WTC11 (cell line): ENCODE measurements at regions not wholly inside any gene's neighbourhood (a gene's known extent, or its start where the extent isn't known, plus 50 kb on each side); places are given as distances from the start of the nearest gene placed in this dataset.

Experiments used
- ATAC-seq: fragments of 200-7000 bp; cut with Tn5 transposase; 2 replicates; pipeline ENCODE4 v1.10.0; 2021; ENCODE audit warnings: mild to moderate bottlenecking, moderate library complexity
- CTCF ChIA-PET: fragments of 300-600 bp; sonication (Branson Sonifier 250); formaldehyde crosslinking; loops from one replicate; lab custom pipeline; 2021; ENCODE audit warnings: antibody characterized with exemption; lab: Charles Lee
- POLR2A ChIA-PET: fragments of 350-600 bp; sonication (Branson Sonifier 250); formaldehyde crosslinking; loops from one replicate; lab custom pipeline; 2021; ENCODE audit warnings: antibody characterized with exemption; lab: Charles Lee
- DNase-seq: peaks from one replicate; pipeline ENCODE4 v3.0.0; 2021; ENCODE audit warnings: low spot score
- H3K27ac Mint-ChIP-seq: 2 replicates; pipeline ENCODE4 v1.8.0; 2021; ENCODE audit warnings: mixed read lengths
- H3K27me3 Mint-ChIP-seq: 2 replicates; pipeline ENCODE4 v1.8.0; 2021; ENCODE audit warnings: low read depth, mild to moderate bottlenecking, moderate library complexity, mixed read lengths
- H3K36me3 Mint-ChIP-seq: 2 replicates; pipeline ENCODE4 v1.8.0; 2021; ENCODE audit warnings: mixed read lengths
- H3K4me1 Mint-ChIP-seq: 2 replicates; pipeline ENCODE4 v1.8.0; 2022; ENCODE audit warnings: mixed read lengths
- H3K4me3 Mint-ChIP-seq: 2 replicates; pipeline ENCODE4 v1.8.0; 2021; ENCODE audit warnings: mild to moderate bottlenecking, moderate library complexity, mixed read lengths
- H3K9me3 Mint-ChIP-seq: 2 replicates; pipeline ENCODE4 v1.8.0; 2021; ENCODE audit warnings: mixed read lengths
- AFF4 ChIP-seq: sonication (generic); formaldehyde crosslinking; IDR thresholded peaks from 2 replicates; pipeline ENCODE4 v1.8.1; 2023; ENCODE audit warnings: mild to moderate bottlenecking, missing genetic modification reagents, borderline replicate concordance
- CTCF ChIP-seq: fragments of 200-600 bp; IDR thresholded peaks from 2 replicates; pipeline ENCODE4 v1.8.0; 2022; ENCODE audit warnings: antibody characterized with exemption
- ELF4 ChIP-seq: sonication (generic); formaldehyde crosslinking; IDR thresholded peaks from 2 replicates; pipeline ENCODE4 v1.8.1; 2022; ENCODE audit warnings: low read depth, mild to moderate bottlenecking, moderate library complexity, missing genetic modification reagents
- EMX1 ChIP-seq: fragments of 250-450 bp; sonication (Bioruptor Pico); IDR thresholded peaks from 2 replicates; pipeline ENCODE4 v1.8.0; 2021; ENCODE audit warnings: mild to moderate bottlenecking
- ERG ChIP-seq: fragments of 250-450 bp; sonication (Bioruptor Pico); IDR thresholded peaks from 2 replicates; pipeline ENCODE4 v1.8.0; 2021; ENCODE audit warnings: mild to moderate bottlenecking
- ESRRA ChIP-seq: sonication (generic); formaldehyde crosslinking; IDR thresholded peaks from 2 replicates; pipeline ENCODE4 v1.8.1; 2022; ENCODE audit warnings: mild to moderate bottlenecking, missing genetic modification reagents, borderline replicate concordance
- ETV6 ChIP-seq: sonication (generic); formaldehyde crosslinking; IDR thresholded peaks from 2 replicates; pipeline ENCODE4 v1.8.1; 2022; ENCODE audit warnings: mild to moderate bottlenecking, missing genetic modification reagents
- GABPB1 ChIP-seq: sonication (generic); formaldehyde crosslinking; IDR thresholded peaks from 2 replicates; pipeline ENCODE4 v1.8.1; 2023; ENCODE audit warnings: mild to moderate bottlenecking, missing genetic modification reagents
- MXD4 ChIP-seq: fragments of 250-450 bp; sonication (Bioruptor Pico); IDR thresholded peaks from 2 replicates; pipeline ENCODE4 v1.8.0; 2021; ENCODE audit warnings: mild to moderate bottlenecking, moderate library complexity, borderline replicate concordance
- TCF7 ChIP-seq: sonication (generic); formaldehyde crosslinking; IDR thresholded peaks from 2 replicates; pipeline ENCODE4 v1.8.0; 2022; ENCODE audit warnings: mild to moderate bottlenecking, low read depth, missing genetic modification reagents, moderate library complexity
- ZBTB21 ChIP-seq: sonication (generic); formaldehyde crosslinking; IDR thresholded peaks from 2 replicates; pipeline ENCODE4 v1.8.1; 2023; ENCODE audit warnings: mild to moderate bottlenecking, missing genetic modification reagents, borderline replicate concordance
- ZNF263 ChIP-seq: sonication (generic); formaldehyde crosslinking; IDR thresholded peaks from 2 replicates; pipeline ENCODE4 v1.8.1; 2022; ENCODE audit warnings: low read depth, mild to moderate bottlenecking, moderate library complexity, missing genetic modification reagents
- ZNF671 ChIP-seq: fragments of 250-450 bp; sonication (Bioruptor Pico); IDR thresholded peaks from 2 replicates; pipeline ENCODE4 v1.8.0; 2021; ENCODE audit warnings: mild to moderate bottlenecking
- TF ChIP-seq, protein P1 (sequence below): sonication (generic); formaldehyde crosslinking; IDR thresholded peaks from 2 replicates; pipeline ENCODE4 v1.8.1; 2022; ENCODE audit warnings: low read depth, missing genetic modification reagents, borderline replicate concordance
- TF ChIP-seq, protein P2 (sequence below): fragments of 250-450 bp; sonication (Bioruptor Pico); IDR thresholded peaks from 2 replicates; pipeline ENCODE4 v2.1.2; 2022; ENCODE audit warnings: mild to moderate bottlenecking, moderate library complexity
- TF ChIP-seq, protein P3 (sequence below): sonication (generic); formaldehyde crosslinking; IDR thresholded peaks from 2 replicates; pipeline ENCODE4 v1.8.0; 2023; ENCODE audit warnings: missing genetic modification reagents, mild to moderate bottlenecking, borderline replicate concordance
- TF ChIP-seq, protein P4 (sequence below): sonication (generic); formaldehyde crosslinking; IDR thresholded peaks from 2 replicates; pipeline ENCODE4 v1.8.0; 2022; ENCODE audit warnings: missing genetic modification reagents

DNA sequence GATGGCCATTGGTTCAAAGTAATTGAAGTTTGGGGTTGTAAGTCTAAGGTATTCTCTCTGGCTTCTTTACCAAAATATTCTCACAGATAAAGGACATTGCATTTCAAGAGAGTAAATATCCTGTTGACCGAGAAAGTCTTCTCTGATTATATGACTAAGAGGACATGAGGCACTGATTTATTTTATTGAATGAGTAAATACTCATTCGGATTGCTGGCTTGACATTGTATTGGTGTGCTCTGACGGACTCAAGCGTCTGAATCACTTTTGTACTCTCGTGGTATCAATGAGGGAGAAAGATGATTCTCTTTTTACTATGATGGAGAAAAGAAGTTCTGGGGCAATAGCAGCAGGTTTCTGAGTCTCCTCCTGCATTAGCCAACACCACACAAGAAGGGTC lies 205.3 kb upstream of the RRP15 start:
- CTCF ChIA-PET, result interaction anchor here (0.6 kb wide), 1 partner anchor 76 kb away, joined by 6 read pairs; no protein-coding TSS in a partner anchor
- no peak overlapping the region for H3K27ac Mint-ChIP-seq
- H3K27me3 Mint-ChIP-seq, result no peaks in the 10 kb centered on the region

GRCh38 chr1:218080863-218081262 lies 204.2 kb upstream of the RRP15 start:
- ChIA-PET POLR2A (no interaction called here), CTCF (no interaction called here)
- ATAC-seq (no peak), DNase-seq (no peak)
- H3K27ac Mint-ChIP-seq, result no peak overlapping the region
- H3K27me3 Mint-ChIP-seq, result no peaks in the 10 kb centered on the region
- no peak overlapping the region for H3K4me3 Mint-ChIP-seq
- no peaks in the 10 kb centered on the region for H3K36me3 Mint-ChIP-seq
- H3K9me3 Mint-ChIP-seq, result peaks cover 1% of the 10 kb centered on the region
- H3K4me1 Mint-ChIP-seq, result peaks cover 10% of the 10 kb centered on the region
- TF ChIP-seq, protein P1, sequence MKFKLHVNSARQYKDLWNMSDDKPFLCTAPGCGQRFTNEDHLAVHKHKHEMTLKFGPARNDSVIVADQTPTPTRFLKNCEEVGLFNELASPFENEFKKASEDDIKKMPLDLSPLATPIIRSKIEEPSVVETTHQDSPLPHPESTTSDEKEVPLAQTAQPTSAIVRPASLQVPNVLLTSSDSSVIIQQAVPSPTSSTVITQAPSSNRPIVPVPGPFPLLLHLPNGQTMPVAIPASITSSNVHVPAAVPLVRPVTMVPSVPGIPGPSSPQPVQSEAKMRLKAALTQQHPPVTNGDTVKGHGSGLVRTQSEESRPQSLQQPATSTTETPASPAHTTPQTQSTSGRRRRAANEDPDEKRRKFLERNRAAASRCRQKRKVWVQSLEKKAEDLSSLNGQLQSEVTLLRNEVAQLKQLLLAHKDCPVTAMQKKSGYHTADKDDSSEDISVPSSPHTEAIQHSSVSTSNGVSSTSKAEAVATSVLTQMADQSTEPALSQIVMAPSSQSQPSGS (CRISPR knock-in tag), result no peak
- TF ChIP-seq TCF7 (CRISPR knock-in tag) (no peak), EMX1 (CRISPR knock-in tag) (no peak), AFF4 (CRISPR knock-in tag) (no peak), ETV6 (CRISPR knock-in tag) (no peak), MXD4 (CRISPR knock-in tag) (no peak), ESRRA (CRISPR knock-in tag) (no peak), ERG (CRISPR knock-in tag) (no peak), GABPB1 (no peak), ZBTB21 (CRISPR knock-in tag) (no peak), ZNF671 (no peak), ELF4 (CRISPR knock-in tag) (no peak), CTCF (no peak)
- TF ChIP-seq, protein P2, sequence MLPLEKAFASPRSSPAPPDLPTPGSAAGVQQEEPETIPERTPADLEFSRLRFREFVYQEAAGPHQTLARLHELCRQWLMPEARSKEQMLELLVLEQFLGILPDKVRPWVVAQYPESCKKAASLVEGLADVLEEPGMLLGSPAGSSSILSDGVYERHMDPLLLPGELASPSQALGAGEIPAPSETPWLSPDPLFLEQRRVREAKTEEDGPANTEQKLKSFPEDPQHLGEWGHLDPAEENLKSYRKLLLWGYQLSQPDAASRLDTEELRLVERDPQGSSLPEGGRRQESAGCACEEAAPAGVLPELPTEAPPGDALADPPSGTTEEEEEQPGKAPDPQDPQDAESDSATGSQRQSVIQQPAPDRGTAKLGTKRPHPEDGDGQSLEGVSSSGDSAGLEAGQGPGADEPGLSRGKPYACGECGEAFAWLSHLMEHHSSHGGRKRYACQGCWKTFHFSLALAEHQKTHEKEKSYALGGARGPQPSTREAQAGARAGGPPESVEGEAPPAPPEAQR (CRISPR knock-in tag), result no peak
- TF ChIP-seq, protein P3, sequence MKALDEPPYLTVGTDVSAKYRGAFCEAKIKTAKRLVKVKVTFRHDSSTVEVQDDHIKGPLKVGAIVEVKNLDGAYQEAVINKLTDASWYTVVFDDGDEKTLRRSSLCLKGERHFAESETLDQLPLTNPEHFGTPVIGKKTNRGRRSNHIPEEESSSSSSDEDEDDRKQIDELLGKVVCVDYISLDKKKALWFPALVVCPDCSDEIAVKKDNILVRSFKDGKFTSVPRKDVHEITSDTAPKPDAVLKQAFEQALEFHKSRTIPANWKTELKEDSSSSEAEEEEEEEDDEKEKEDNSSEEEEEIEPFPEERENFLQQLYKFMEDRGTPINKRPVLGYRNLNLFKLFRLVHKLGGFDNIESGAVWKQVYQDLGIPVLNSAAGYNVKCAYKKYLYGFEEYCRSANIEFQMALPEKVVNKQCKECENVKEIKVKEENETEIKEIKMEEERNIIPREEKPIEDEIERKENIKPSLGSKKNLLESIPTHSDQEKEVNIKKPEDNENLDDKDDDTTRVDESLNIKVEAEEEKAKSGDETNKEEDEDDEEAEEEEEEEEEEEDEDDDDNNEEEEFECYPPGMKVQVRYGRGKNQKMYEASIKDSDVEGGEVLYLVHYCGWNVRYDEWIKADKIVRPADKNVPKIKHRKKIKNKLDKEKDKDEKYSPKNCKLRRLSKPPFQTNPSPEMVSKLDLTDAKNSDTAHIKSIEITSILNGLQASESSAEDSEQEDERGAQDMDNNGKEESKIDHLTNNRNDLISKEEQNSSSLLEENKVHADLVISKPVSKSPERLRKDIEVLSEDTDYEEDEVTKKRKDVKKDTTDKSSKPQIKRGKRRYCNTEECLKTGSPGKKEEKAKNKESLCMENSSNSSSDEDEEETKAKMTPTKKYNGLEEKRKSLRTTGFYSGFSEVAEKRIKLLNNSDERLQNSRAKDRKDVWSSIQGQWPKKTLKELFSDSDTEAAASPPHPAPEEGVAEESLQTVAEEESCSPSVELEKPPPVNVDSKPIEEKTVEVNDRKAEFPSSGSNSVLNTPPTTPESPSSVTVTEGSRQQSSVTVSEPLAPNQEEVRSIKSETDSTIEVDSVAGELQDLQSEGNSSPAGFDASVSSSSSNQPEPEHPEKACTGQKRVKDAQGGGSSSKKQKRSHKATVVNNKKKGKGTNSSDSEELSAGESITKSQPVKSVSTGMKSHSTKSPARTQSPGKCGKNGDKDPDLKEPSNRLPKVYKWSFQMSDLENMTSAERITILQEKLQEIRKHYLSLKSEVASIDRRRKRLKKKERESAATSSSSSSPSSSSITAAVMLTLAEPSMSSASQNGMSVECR (CRISPR knock-in tag), result no peak
- TF ChIP-seq, protein P4, sequence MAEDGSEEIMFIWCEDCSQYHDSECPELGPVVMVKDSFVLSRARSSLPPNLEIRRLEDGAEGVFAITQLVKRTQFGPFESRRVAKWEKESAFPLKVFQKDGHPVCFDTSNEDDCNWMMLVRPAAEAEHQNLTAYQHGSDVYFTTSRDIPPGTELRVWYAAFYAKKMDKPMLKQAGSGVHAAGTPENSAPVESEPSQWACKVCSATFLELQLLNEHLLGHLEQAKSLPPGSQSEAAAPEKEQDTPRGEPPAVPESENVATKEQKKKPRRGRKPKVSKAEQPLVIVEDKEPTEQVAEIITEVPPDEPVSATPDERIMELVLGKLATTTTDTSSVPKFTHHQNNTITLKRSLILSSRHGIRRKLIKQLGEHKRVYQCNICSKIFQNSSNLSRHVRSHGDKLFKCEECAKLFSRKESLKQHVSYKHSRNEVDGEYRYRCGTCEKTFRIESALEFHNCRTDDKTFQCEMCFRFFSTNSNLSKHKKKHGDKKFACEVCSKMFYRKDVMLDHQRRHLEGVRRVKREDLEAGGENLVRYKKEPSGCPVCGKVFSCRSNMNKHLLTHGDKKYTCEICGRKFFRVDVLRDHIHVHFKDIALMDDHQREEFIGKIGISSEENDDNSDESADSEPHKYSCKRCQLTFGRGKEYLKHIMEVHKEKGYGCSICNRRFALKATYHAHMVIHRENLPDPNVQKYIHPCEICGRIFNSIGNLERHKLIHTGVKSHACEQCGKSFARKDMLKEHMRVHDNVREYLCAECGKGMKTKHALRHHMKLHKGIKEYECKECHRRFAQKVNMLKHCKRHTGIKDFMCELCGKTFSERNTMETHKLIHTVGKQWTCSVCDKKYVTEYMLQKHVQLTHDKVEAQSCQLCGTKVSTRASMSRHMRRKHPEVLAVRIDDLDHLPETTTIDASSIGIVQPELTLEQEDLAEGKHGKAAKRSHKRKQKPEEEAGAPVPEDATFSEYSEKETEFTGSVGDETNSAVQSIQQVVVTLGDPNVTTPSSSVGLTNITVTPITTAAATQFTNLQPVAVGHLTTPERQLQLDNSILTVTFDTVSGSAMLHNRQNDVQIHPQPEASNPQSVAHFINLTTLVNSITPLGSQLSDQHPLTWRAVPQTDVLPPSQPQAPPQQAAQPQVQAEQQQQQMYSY (CRISPR knock-in tag), result no peak

More for the DNA sequence above, 205.3 kb upstream of the RRP15 start:
- DNase-seq (no peak), ATAC-seq (no peak)
- Mint-ChIP-seq H3K4me1 (peaks cover 10% of the 10 kb centered on the region), H3K9me3 (peaks cover 5% of the 10 kb centered on the region), H3K4me3 (no peak overlapping the region), H3K36me3 (no peaks in the 10 kb centered on the region)
- POLR2A ChIA-PET, result no interaction called here
- TF ChIP-seq ZBTB21 (CRISPR knock-in tag) (no peak), ZNF263 (no peak)
